ENCODE measurements at regions not wholly inside any gene's neighbourhood (a gene's known extent, or its start where the extent isn't known, plus 50 kb on each side); places are given as distances from the start of the nearest gene placed in this dataset.
"Not testable (repeated sequence)": the region's sequence is repeated elsewhere in the genome, so short reads cannot be mapped to it uniquely, and the experiment has no call there.

- DNase-seq, result peak in 1 of 3 donors; percentile 7
Measured at GRCh38 chr5:21603796-21604195, 1249.3 kb downstream of the CDH12 start.

GRCh38 chr5:21594566-21594965 is 1258.6 kb downstream of the CDH12 start:
- DNase-seq, result no peak

GRCh38 chr5:21593261-21593660 is 1259.9 kb downstream of the CDH12 start:
- DNase-seq, result no peak

GRCh38 chr5:21581508-21581907 is 1271.6 kb downstream of the CDH12 start:
- no peak for DNase-seq

- DNase-seq, result peak in 1 of 3 donors; percentile 15
Measured at GRCh38 chr5:21574961-21575360, 1278.2 kb downstream of the CDH12 start.

- DNase-seq, result peak in 1 of 3 donors; percentile 14
Measured at GRCh38 chr5:21574438-21574837, 1278.7 kb downstream of the CDH12 start.

GRCh38 chr5:21573416-21574314 is 1279.5 kb downstream of the CDH12 start:
- DNase-seq, result peak in 2 of 3 donors; percentile 6 to 36

GRCh38 chr5:21571196-21571595 is 1281.9 kb downstream of the CDH12 start:
- DNase-seq, result not testable (repeated sequence)

GRCh38 chr5:21559109-21559508 is 1294.0 kb downstream of the CDH12 start:
- not testable (repeated sequence) for DNase-seq

- not testable (repeated sequence) for DNase-seq
Measured at GRCh38 chr5:21552263-21552662, 1300.9 kb downstream of the CDH12 start.

GRCh38 chr5:21550916-21551315 is 1302.2 kb downstream of the CDH12 start:
- not testable (repeated sequence) for DNase-seq

GRCh38 chr5:21547656-21548055 is 1305.5 kb downstream of the CDH12 start:
- DNase-seq, result not testable (repeated sequence)

GRCh38 chr5:21535114-21535513 is 1318.0 kb downstream of the CDH12 start:
- peak in 1 of 3 donors; percentile 5 for DNase-seq

- not testable (repeated sequence) for DNase-seq
Measured at GRCh38 chr5:21521157-21521556, 1332.0 kb downstream of the CDH12 start.

GRCh38 chr5:21496926-21497325 is 1356.2 kb downstream of the CDH12 start:
- not testable (repeated sequence) for DNase-seq

GRCh38 chr5:21496056-21496455 is 1357.1 kb downstream of the CDH12 start:
- not testable (repeated sequence) for DNase-seq

GRCh38 chr5:21495235-21495634 is 1357.9 kb downstream of the CDH12 start:
- DNase-seq, result not testable (repeated sequence)

- not testable (repeated sequence) for DNase-seq
Measured at GRCh38 chr5:21494033-21494432, 1359.1 kb downstream of the CDH12 start.

- not testable (repeated sequence) for DNase-seq
Measured at GRCh38 chr5:21491182-21491581, 1362.0 kb downstream of the CDH12 start.

GRCh38 chr5:21488828-21489227 is 1364.3 kb downstream of the CDH12 start:
- DNase-seq, result not testable (repeated sequence)

- DNase-seq, result not testable (repeated sequence)
Measured at GRCh38 chr5:21485458-21486000, 1367.6 kb downstream of the CDH12 start.

GRCh38 chr5:21484498-21484889 is 1368.7 kb downstream of the CDH12 start:
- DNase-seq, result not testable (repeated sequence)
